ENCODE measurements at regions not wholly inside any gene's neighbourhood (a gene's known extent, or its start where the extent isn't known, plus 50 kb on each side); places are given as distances from the start of the nearest gene placed in this dataset.

DNA sequence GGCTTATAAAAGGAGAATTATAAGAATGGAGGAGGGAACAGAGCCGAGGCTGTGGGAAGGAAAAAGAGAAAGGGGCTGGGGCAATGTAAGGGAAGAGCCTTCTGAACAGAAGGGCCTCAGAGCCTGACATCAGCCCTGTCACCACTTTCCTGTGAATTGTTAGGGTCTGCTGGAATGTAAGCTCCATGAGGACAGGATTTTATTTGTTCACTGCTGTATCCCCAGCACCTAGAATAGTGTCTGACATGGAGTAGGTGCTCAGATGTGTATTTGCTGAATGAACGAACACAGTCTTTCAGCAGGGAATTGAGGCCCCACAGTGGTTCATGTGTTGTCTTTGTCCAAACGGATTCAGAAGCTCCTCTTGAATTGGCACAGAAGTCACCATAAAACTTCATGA lies 251.5 kb downstream of the OPA1 start:
- Histone ChIP-seq H3K27ac (ENCODE audit: low read depth, low read length) (no peak overlapping the region), H3K4me3 (ENCODE audit: low read length) (no peak overlapping the region), H3K36me3 (ENCODE audit: control insufficient read depth in 2 of 3, insufficient read depth in 3 of 3, low read length in 3 of 3) (no peaks in the 10 kb centered on the region), H3K4me1 (ENCODE audit: control insufficient read depth in 2 of 2, insufficient read depth in 2 of 2, low read length in 2 of 2) (no peaks in the 10 kb centered on the region), H3K9me3 (ENCODE audit: control insufficient read depth in 2 of 3, low read length in 3 of 3) (no peaks in the 10 kb centered on the region), H3K27me3 (ENCODE audit: control insufficient read depth in 2 of 2, insufficient read depth in 2 of 2, low read length in 2 of 2) (no peaks in the 10 kb centered on the region)
- no peak overlapping the region for H3K27ac Mint-ChIP-seq
- intact Hi-C loops (cut with micrococcal nuclease) = no loop called here
- ATAC-seq (no peak), DNase-seq (no peak)
- peaks cover 0 to 3% (median 0%) of the 10 kb centered on the region in 11 donors for H3K9me3 Mint-ChIP-seq
- peaks cover 0 to 6% (median 0%) of the 10 kb centered on the region in 5 donors for H3K36me3 Mint-ChIP-seq
- CTCF ChIA-PET = no interaction called here
- POLR2A ChIA-PET = no interaction called here
- H3K4me1 Mint-ChIP-seq = peaks cover 0 to 7% (median 0%) of the 10 kb centered on the region in 7 donors
- no peak overlapping the region for H3K4me3 Mint-ChIP-seq
- H3K27me3 Mint-ChIP-seq = peaks cover 23 to 57% (median 28%) of the 10 kb centered on the region in 5 donors

GRCh38 chr3:193845144-193845543 lies 252.1 kb downstream of the OPA1 start:
- peaks cover 23 to 50% (median 26%) of the 10 kb centered on the region in 5 donors for H3K27me3 Mint-ChIP-seq
- POLR2A ChIA-PET = no interaction called here
- H3K36me3 ChIP-seq (ENCODE audit: control insufficient read depth in 2 of 3, insufficient read depth in 3 of 3, low read length in 3 of 3) = no peaks in the 10 kb centered on the region
- no peak overlapping the region for H3K27ac ChIP-seq (ENCODE audit: low read depth, low read length)
- no peaks in the 10 kb centered on the region for H3K27me3 ChIP-seq (ENCODE audit: control insufficient read depth in 2 of 2, insufficient read depth in 2 of 2, low read length in 2 of 2)
- CTCF ChIA-PET = no interaction called here
- no peak overlapping the region for H3K4me3 ChIP-seq (ENCODE audit: low read length)
- no peaks in the 10 kb centered on the region for H3K9me3 ChIP-seq (ENCODE audit: control insufficient read depth in 2 of 3, low read length in 3 of 3)
- H3K4me1 ChIP-seq (ENCODE audit: control insufficient read depth in 2 of 2, insufficient read depth in 2 of 2, low read length in 2 of 2) = no peaks in the 10 kb centered on the region
- peaks cover 0 to 6% (median 0%) of the 10 kb centered on the region in 5 donors for H3K36me3 Mint-ChIP-seq
- ATAC-seq (no peak), DNase-seq (no peak)
- peaks cover 0 to 7% (median 0%) of the 10 kb centered on the region in 7 donors for H3K4me1 Mint-ChIP-seq
- H3K9me3 Mint-ChIP-seq = peaks cover 0 to 3% (median 0%) of the 10 kb centered on the region in 11 donors
- no peak overlapping the region for H3K27ac Mint-ChIP-seq
- intact Hi-C loops (cut with micrococcal nuclease) = no loop called here
- H3K4me3 Mint-ChIP-seq = no peak overlapping the region

- Mint-ChIP-seq H3K9me3 (peaks cover 0 to 3% (median 0%) of the 10 kb centered on the region in 11 donors), H3K36me3 (peaks cover 0 to 2% (median 0%) of the 10 kb centered on the region in 5 donors), H3K27me3 (peaks cover 13 to 36% (median 17%) of the 10 kb centered on the region in 5 donors), H3K27ac (no peak overlapping the region), H3K4me3 (no peak overlapping the region), H3K4me1 (peaks cover 0 to 5% (median 0%) of the 10 kb centered on the region in 7 donors)
- Histone ChIP-seq H3K9me3 (ENCODE audit: control insufficient read depth in 2 of 3, low read length in 3 of 3) (no peaks in the 10 kb centered on the region), H3K4me3 (ENCODE audit: low read length) (no peak overlapping the region), H3K36me3 (ENCODE audit: control insufficient read depth in 2 of 3, insufficient read depth in 3 of 3, low read length in 3 of 3) (no peaks in the 10 kb centered on the region), H3K27ac (ENCODE audit: low read depth, low read length) (no peak overlapping the region), H3K4me1 (ENCODE audit: control insufficient read depth in 2 of 2, insufficient read depth in 2 of 2, low read length in 2 of 2) (no peaks in the 10 kb centered on the region), H3K27me3 (ENCODE audit: control insufficient read depth in 2 of 2, insufficient read depth in 2 of 2, low read length in 2 of 2) (no peaks in the 10 kb centered on the region)
- POLR2A ChIA-PET = no interaction called here
- intact Hi-C loops (cut with micrococcal nuclease) = no loop called here
- DNase-seq (no peak), ATAC-seq (no peak)
- CTCF ChIA-PET = no interaction called here
Measured at GRCh38 chr3:193846569-193846968, 253.6 kb downstream of the OPA1 start.

GRCh38 chr3:193847402-193847801 lies 254.4 kb downstream of the OPA1 start:
- POLR2A ChIA-PET = no interaction called here
- ATAC-seq (no peak), DNase-seq (no peak)
- H3K4me3 Mint-ChIP-seq = no peak overlapping the region
- no peaks in the 10 kb centered on the region for H3K36me3 ChIP-seq (ENCODE audit: control insufficient read depth in 2 of 3, insufficient read depth in 3 of 3, low read length in 3 of 3)
- H3K27me3 ChIP-seq (ENCODE audit: control insufficient read depth in 2 of 2, insufficient read depth in 2 of 2, low read length in 2 of 2) = no peaks in the 10 kb centered on the region
- no peak overlapping the region for H3K4me3 ChIP-seq (ENCODE audit: low read length)
- no peak overlapping the region for H3K27ac ChIP-seq (ENCODE audit: low read depth, low read length)
- peaks cover 6 to 30% (median 16%) of the 10 kb centered on the region in 5 donors for H3K27me3 Mint-ChIP-seq
- CTCF ChIA-PET = interaction anchor here (0.6 kb wide), 1 partner anchor 12 kb away, joined by 3 read pairs; no protein-coding TSS in a partner anchor
- no peaks in the 10 kb centered on the region for H3K4me1 ChIP-seq (ENCODE audit: control insufficient read depth in 2 of 2, insufficient read depth in 2 of 2, low read length in 2 of 2)
- no peak overlapping the region for H3K27ac Mint-ChIP-seq
- intact Hi-C loops (cut with micrococcal nuclease) = no loop called here
- peaks cover 0 to 2% (median 0%) of the 10 kb centered on the region in 5 donors for H3K36me3 Mint-ChIP-seq
- H3K9me3 Mint-ChIP-seq = peaks cover 0 to 3% (median 0%) of the 10 kb centered on the region in 11 donors
- H3K9me3 ChIP-seq (ENCODE audit: control insufficient read depth in 2 of 3, low read length in 3 of 3) = no peaks in the 10 kb centered on the region
- peaks cover 0 to 3% (median 0%) of the 10 kb centered on the region in 7 donors for H3K4me1 Mint-ChIP-seq

GRCh38 chr3:193848547-193848946 lies 255.5 kb downstream of the OPA1 start:
- intact Hi-C loops (cut with micrococcal nuclease) = no loop called here
- Mint-ChIP-seq H3K4me1 (peaks cover 0 to 6% (median 0%) of the 10 kb centered on the region in 7 donors), H3K27ac (no peak overlapping the region), H3K27me3 (peaks cover 5 to 22% (median 10%) of the 10 kb centered on the region in 5 donors), H3K4me3 (no peak overlapping the region), H3K9me3 (peaks cover 0 to 3% (median 0%) of the 10 kb centered on the region in 11 donors), H3K36me3 (peaks cover 0 to 2% (median 0%) of the 10 kb centered on the region in 5 donors)
- ATAC-seq (no peak), DNase-seq (no peak)
- H3K36me3 ChIP-seq (ENCODE audit: control insufficient read depth in 2 of 3, insufficient read depth in 3 of 3, low read length in 3 of 3) = no peaks in the 10 kb centered on the region
- POLR2A ChIA-PET = no interaction called here
- H3K4me3 ChIP-seq (ENCODE audit: low read length) = no peak overlapping the region
- H3K4me1 ChIP-seq (ENCODE audit: control insufficient read depth in 2 of 2, insufficient read depth in 2 of 2, low read length in 2 of 2) = no peaks in the 10 kb centered on the region
- no peak overlapping the region for H3K27ac ChIP-seq (ENCODE audit: low read depth, low read length)
- CTCF ChIA-PET = no interaction called here
- no peaks in the 10 kb centered on the region for H3K9me3 ChIP-seq (ENCODE audit: control insufficient read depth in 2 of 3, low read length in 3 of 3)
- H3K27me3 ChIP-seq (ENCODE audit: control insufficient read depth in 2 of 2, insufficient read depth in 2 of 2, low read length in 2 of 2) = no peaks in the 10 kb centered on the region

- POLR2A ChIA-PET = no interaction called here
- H3K9me3 ChIP-seq (ENCODE audit: control insufficient read depth in 2 of 3, low read length in 3 of 3) = no peaks in the 10 kb centered on the region
- H3K27ac ChIP-seq (ENCODE audit: low read depth, low read length) = no peak overlapping the region
- H3K27me3 ChIP-seq (ENCODE audit: control insufficient read depth in 2 of 2, insufficient read depth in 2 of 2, low read length in 2 of 2) = no peaks in the 10 kb centered on the region
- ATAC-seq (no peak), DNase-seq (no peak)
- no peak overlapping the region for H3K27ac Mint-ChIP-seq
- no peaks in the 10 kb centered on the region for H3K4me1 ChIP-seq (ENCODE audit: control insufficient read depth in 2 of 2, insufficient read depth in 2 of 2, low read length in 2 of 2)
- no peak overlapping the region for H3K4me3 ChIP-seq (ENCODE audit: low read length)
- H3K36me3 ChIP-seq (ENCODE audit: control insufficient read depth in 2 of 3, insufficient read depth in 3 of 3, low read length in 3 of 3) = no peaks in the 10 kb centered on the region
- peaks cover 0 to 2% (median 0%) of the 10 kb centered on the region in 5 donors for H3K36me3 Mint-ChIP-seq
- H3K4me1 Mint-ChIP-seq = peaks cover 0 to 11% (median 0%) of the 10 kb centered on the region in 7 donors
- CTCF ChIA-PET = no interaction called here
- intact Hi-C loops (cut with micrococcal nuclease) = no loop called here
- H3K4me3 Mint-ChIP-seq = no peak overlapping the region
- peaks cover 0 to 3% (median 0%) of the 10 kb centered on the region in 11 donors for H3K9me3 Mint-ChIP-seq
- peaks cover 4 to 21% (median 5%) of the 10 kb centered on the region in 5 donors for H3K27me3 Mint-ChIP-seq
Measured at GRCh38 chr3:193850084-193850619, 257.1 kb downstream of the OPA1 start.

DNA sequence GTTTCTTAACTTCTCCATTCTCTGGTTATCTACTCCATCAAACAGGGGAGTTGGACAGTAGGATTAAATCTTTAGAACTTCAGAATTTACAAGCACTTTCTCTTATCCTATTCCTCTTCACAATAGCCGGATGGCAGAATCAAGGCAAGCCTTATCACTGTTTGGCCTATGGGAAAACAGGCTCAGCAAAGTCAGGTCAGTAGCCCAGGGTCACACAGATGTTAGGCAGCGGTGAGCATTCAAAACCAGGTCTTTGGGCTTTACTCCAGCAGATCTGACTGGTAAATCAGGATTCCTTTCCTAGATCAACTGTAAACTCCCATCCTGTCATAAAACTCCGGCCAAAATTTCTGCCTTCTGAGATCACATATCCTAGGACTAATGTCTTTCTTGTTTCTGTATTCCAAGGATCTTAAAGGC lies 258.4 kb downstream of the OPA1 start:
- no peak for DNase-seq
- ATAC-seq = no peak
- Histone ChIP-seq H3K27ac (ENCODE audit: low read depth, low read length) (no peak overlapping the region), H3K4me1 (ENCODE audit: control insufficient read depth in 2 of 2, insufficient read depth in 2 of 2, low read length in 2 of 2) (no peaks in the 10 kb centered on the region), H3K36me3 (ENCODE audit: control insufficient read depth in 2 of 3, insufficient read depth in 3 of 3, low read length in 3 of 3) (no peaks in the 10 kb centered on the region), H3K27me3 (ENCODE audit: control insufficient read depth in 2 of 2, insufficient read depth in 2 of 2, low read length in 2 of 2) (no peaks in the 10 kb centered on the region), H3K4me3 (ENCODE audit: low read length) (no peak overlapping the region), H3K9me3 (ENCODE audit: control insufficient read depth in 2 of 3, low read length in 3 of 3) (no peaks in the 10 kb centered on the region)
- H3K9me3 Mint-ChIP-seq = peaks cover 0 to 2% (median 0%) of the 10 kb centered on the region in 11 donors
- ChIA-PET POLR2A (no interaction called here), CTCF (no interaction called here)
- H3K27ac Mint-ChIP-seq = no peak overlapping the region
- H3K27me3 Mint-ChIP-seq = peaks cover 0 to 20% (median 5%) of the 10 kb centered on the region in 5 donors
- no peak overlapping the region for H3K4me3 Mint-ChIP-seq
- H3K4me1 Mint-ChIP-seq = peaks cover 0 to 7% (median 0%) of the 10 kb centered on the region in 7 donors
- H3K36me3 Mint-ChIP-seq = no peaks in the 10 kb centered on the region
- intact Hi-C loops (cut with micrococcal nuclease) = no loop called here
